ENCODE measurements at regions not wholly inside any gene's neighbourhood (a gene's known extent, or its start where the extent isn't known, plus 50 kb on each side); places are given as distances from the start of the nearest gene placed in this dataset.

- no peak for TF ChIP-seq ZNF8 (CRISPR knock-in tag; IDR thresholded peaks at IDR 0.05)
- no peak for TF ChIP-seq ZNF70 (CRISPR knock-in tag; IDR thresholded peaks at IDR 0.05)
Measured at GRCh38 chr4:20124317-20125026, 127.2 kb upstream of the SLIT2 start.

Measured in SK-N-SH treated with all-trans-retinoic acid at 6 μM for 48 hours (cell line).